ENCODE measurements at regions not wholly inside any gene's neighbourhood (a gene's known extent, or its start where the extent isn't known, plus 50 kb on each side); places are given as distances from the start of the nearest gene placed in this dataset.

- Histone ChIP-seq H4K20me1 (ENCODE audit: low read depth) (no peaks in the 10 kb centered on the region), H3K4me2 (no peak overlapping the region), H3K79me2 (ENCODE audit: low read depth) (no peaks in the 10 kb centered on the region), H3K36me3 (no peaks in the 10 kb centered on the region), H3F3A (ENCODE audit: low read depth) (no peaks in the 10 kb centered on the region), H3K4me1 (no peaks in the 10 kb centered on the region), H3K27ac (no peak overlapping the region), H3K9me3 (ENCODE audit: low read depth) (peaks cover 18% of the 10 kb centered on the region), H3K4me3 (no peak overlapping the region), H3K27me3 (no peaks in the 10 kb centered on the region), H2AFZ (replicated peaks) (no peak overlapping the region), H3K9ac (no peak overlapping the region)
- H3K27me3 Mint-ChIP-seq (ENCODE audit: insufficient read depth, low read depth), result peaks cover 4% of the 10 kb centered on the region
- H3K27ac Mint-ChIP-seq, result no peak overlapping the region
- H3K4me1 Mint-ChIP-seq, result no peaks in the 10 kb centered on the region
- TF ChIP-seq EZH2 (IDR thresholded peaks at IDR 0.05), result no peak
- TF ChIP-seq CTCF (IDR thresholded peaks at IDR 0.05), result no peak
- no peaks in the 10 kb centered on the region for H3K36me3 Mint-ChIP-seq
- no peak overlapping the region for H3K4me3 Mint-ChIP-seq
- peaks cover 5% of the 10 kb centered on the region for H3K9me3 Mint-ChIP-seq
- no peak for DNase-seq (ENCODE audit: low spot score)
These were observed 566.0 kb upstream of the USP15 start for GRCh38 chr12:61694214-61694613.

- Mint-ChIP-seq H3K9me3 (no peaks in the 10 kb centered on the region), H3K27me3 (ENCODE audit: insufficient read depth, low read depth) (peaks cover 2% of the 10 kb centered on the region), H3K27ac (no peak overlapping the region), H3K4me3 (no peak overlapping the region), H3K36me3 (no peaks in the 10 kb centered on the region), H3K4me1 (peaks cover 12% of the 10 kb centered on the region)
- no peaks in the 10 kb centered on the region for H3F3A ChIP-seq (ENCODE audit: low read depth)
- no peak overlapping the region for H2AFZ ChIP-seq (replicated peaks)
- H3K4me1 ChIP-seq, result peaks cover 11% of the 10 kb centered on the region
- peaks cover 10% of the 10 kb centered on the region for H3K9me3 ChIP-seq (ENCODE audit: low read depth)
- H3K36me3 ChIP-seq, result no peaks in the 10 kb centered on the region
- no peak overlapping the region for H3K27ac ChIP-seq
- no peaks in the 10 kb centered on the region for H4K20me1 ChIP-seq (ENCODE audit: low read depth)
- no peaks in the 10 kb centered on the region for H3K27me3 ChIP-seq
- TF ChIP-seq EZH2 (IDR thresholded peaks at IDR 0.05) (no peak), CTCF (IDR thresholded peaks at IDR 0.05) (no peak), EZH2phosphoT487 (IDR thresholded peaks at IDR 0.05) (no peak)
- no peak for DNase-seq (ENCODE audit: low spot score)
- H3K79me2 ChIP-seq (ENCODE audit: low read depth), result no peaks in the 10 kb centered on the region
- no peak overlapping the region for H3K9ac ChIP-seq
- H3K4me2 ChIP-seq, result no peak overlapping the region
- H3K4me3 ChIP-seq, result no peak overlapping the region
These were observed 558.7 kb upstream of the USP15 start for GRCh38 chr12:61701471-61701870.

DNA sequence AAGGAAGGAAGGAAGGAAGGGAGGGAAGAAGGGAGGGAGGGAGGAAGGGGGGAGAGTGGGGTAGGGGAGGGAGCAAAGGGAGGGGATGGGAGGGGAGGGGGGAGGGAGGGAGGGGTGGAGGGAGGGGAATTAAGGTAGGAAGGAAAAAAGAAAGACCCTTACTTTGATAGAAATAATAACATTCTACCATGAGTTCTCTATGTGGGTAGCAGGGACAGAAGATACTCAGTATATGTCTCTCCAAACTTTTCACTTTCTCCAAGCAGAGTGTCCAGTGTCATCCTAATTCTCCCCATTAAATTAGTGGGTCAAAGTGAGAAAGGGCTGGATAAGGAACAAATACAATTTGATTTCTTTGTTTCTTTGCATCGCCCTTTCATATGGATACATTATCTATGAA lies 553.4 kb upstream of the USP15 start:
- no peak overlapping the region for H3K27ac Mint-ChIP-seq
- H3K4me3 Mint-ChIP-seq, result no peak overlapping the region
- Histone ChIP-seq H3K4me3 (no peak overlapping the region), H3K27ac (no peak overlapping the region), H3F3A (ENCODE audit: low read depth) (no peaks in the 10 kb centered on the region), H3K36me3 (no peaks in the 10 kb centered on the region), H3K4me1 (peaks cover 7% of the 10 kb centered on the region), H3K27me3 (no peaks in the 10 kb centered on the region), H3K9ac (no peak overlapping the region), H3K4me2 (no peak overlapping the region), H4K20me1 (ENCODE audit: low read depth) (no peaks in the 10 kb centered on the region), H2AFZ (replicated peaks) (no peak overlapping the region), H3K9me3 (ENCODE audit: low read depth) (no peaks in the 10 kb centered on the region), H3K79me2 (ENCODE audit: low read depth) (no peaks in the 10 kb centered on the region)
- H3K27me3 Mint-ChIP-seq (ENCODE audit: insufficient read depth, low read depth), result peaks cover 3% of the 10 kb centered on the region
- peaks cover 1% of the 10 kb centered on the region for H3K4me1 Mint-ChIP-seq
- no peaks in the 10 kb centered on the region for H3K36me3 Mint-ChIP-seq
- TF ChIP-seq EZH2phosphoT487 (IDR thresholded peaks at IDR 0.05) (no peak), EZH2 (IDR thresholded peaks at IDR 0.05) (no peak), CTCF (IDR thresholded peaks at IDR 0.05) (no peak)
- H3K9me3 Mint-ChIP-seq, result no peaks in the 10 kb centered on the region
- no peak for DNase-seq (ENCODE audit: low spot score)

DNA sequence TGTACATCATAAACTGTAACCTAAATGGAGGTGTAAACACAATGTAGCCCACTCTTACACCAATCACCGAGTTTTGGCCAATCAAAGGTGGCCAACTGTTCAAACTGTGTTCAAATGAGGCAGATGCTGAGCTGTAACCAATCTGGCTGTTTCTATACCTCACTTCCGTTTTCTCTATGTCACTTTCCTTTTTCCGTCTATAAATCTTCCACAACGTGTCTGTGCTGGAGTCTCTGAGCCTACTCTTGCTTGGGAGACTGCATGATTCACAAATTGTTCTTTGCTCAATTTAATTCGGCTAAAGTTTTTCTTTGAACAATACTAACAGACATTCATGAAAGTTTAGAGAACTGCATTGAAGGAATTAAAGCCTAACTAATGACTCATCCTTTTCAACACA lies 547.1 kb upstream of the USP15 start:
- Histone ChIP-seq H3K27ac (no peak overlapping the region), H3K79me2 (ENCODE audit: low read depth) (no peaks in the 10 kb centered on the region), H2AFZ (replicated peaks) (peak overlapping the region; percentile 73), H3K27me3 (no peaks in the 10 kb centered on the region), H3K9me3 (ENCODE audit: low read depth) (no peaks in the 10 kb centered on the region), H3K4me1 (no peaks in the 10 kb centered on the region), H3K4me2 (no peak overlapping the region), H3K9ac (no peak overlapping the region), H3K4me3 (no peak overlapping the region), H4K20me1 (ENCODE audit: low read depth) (no peaks in the 10 kb centered on the region), H3F3A (ENCODE audit: low read depth) (no peaks in the 10 kb centered on the region), H3K36me3 (no peaks in the 10 kb centered on the region)
- Mint-ChIP-seq H3K4me1 (peaks cover 16% of the 10 kb centered on the region), H3K9me3 (no peaks in the 10 kb centered on the region), H3K27me3 (ENCODE audit: insufficient read depth, low read depth) (peaks cover 8% of the 10 kb centered on the region), H3K4me3 (no peak overlapping the region), H3K27ac (no peak overlapping the region), H3K36me3 (no peaks in the 10 kb centered on the region)
- no peak for DNase-seq (ENCODE audit: low spot score)
- TF ChIP-seq CTCF (IDR thresholded peaks at IDR 0.05) (no peak), EZH2phosphoT487 (IDR thresholded peaks at IDR 0.05) (no peak)
